ENCODE measurements at regions not wholly inside any gene's neighbourhood (a gene's known extent, or its start where the extent isn't known, plus 50 kb on each side); places are given as distances from the start of the nearest gene placed in this dataset.

GRCh38 chr10:118173296-118173695 is 126.6 kb upstream of the RAB11FIP2 start:
- DNase-seq = no peak

- no peak for DNase-seq
These were observed 125.1 kb upstream of the RAB11FIP2 start for GRCh38 chr10:118171861-118172260.

GRCh38 chr10:118167056-118167700 is 120.4 kb upstream of the RAB11FIP2 start:
- no peak for DNase-seq

GRCh38 chr10:118163217-118163616 is 116.5 kb upstream of the RAB11FIP2 start:
- DNase-seq = no peak

GRCh38 chr10:118161461-118162246 is 114.9 kb upstream of the RAB11FIP2 start:
- DNase-seq = no peak

- no peak for DNase-seq
These were observed 106.5 kb upstream of the RAB11FIP2 start for GRCh38 chr10:118153287-118153686.

- DNase-seq = no peak
These were observed 104.7 kb upstream of the RAB11FIP2 start for GRCh38 chr10:118151461-118151860.

GRCh38 chr10:118148247-118148646 is 101.5 kb upstream of the RAB11FIP2 start:
- no peak for DNase-seq

- no peak for DNase-seq
These were observed 98.5 kb upstream of the RAB11FIP2 start for GRCh38 chr10:118145256-118145655.

GRCh38 chr10:118141471-118141870 is 94.7 kb upstream of the RAB11FIP2 start:
- DNase-seq = no peak

GRCh38 chr10:118139321-118139720 is 92.6 kb upstream of the RAB11FIP2 start:
- DNase-seq = no peak

- no peak for DNase-seq
These were observed 81.9 kb upstream of the RAB11FIP2 start for GRCh38 chr10:118128675-118129074.

- no peak for DNase-seq
These were observed 72.0 kb upstream of the RAB11FIP2 start for GRCh38 chr10:118118716-118119115.

GRCh38 chr10:118116715-118117449 is 70.1 kb upstream of the RAB11FIP2 start:
- no peak for DNase-seq

GRCh38 chr10:118116362-118116714 is 69.6 kb upstream of the RAB11FIP2 start:
- no peak for DNase-seq

GRCh38 chr10:118115701-118116100 is 69.0 kb upstream of the RAB11FIP2 start:
- no peak for DNase-seq

- DNase-seq = no peak
These were observed 68.3 kb upstream of the RAB11FIP2 start for GRCh38 chr10:118114992-118115391.

- DNase-seq = no peak
These were observed 65.9 kb upstream of the RAB11FIP2 start for GRCh38 chr10:118112543-118113125.

- no peak for DNase-seq
These were observed 64.0 kb upstream of the RAB11FIP2 start for GRCh38 chr10:118110750-118111149.

GRCh38 chr10:118108194-118109026 is 61.7 kb upstream of the RAB11FIP2 start:
- no peak for DNase-seq

- DNase-seq = no peak
These were observed 60.8 kb upstream of the RAB11FIP2 start for GRCh38 chr10:118107541-118107940.

- no peak for DNase-seq
These were observed 60.3 kb upstream of the RAB11FIP2 start for GRCh38 chr10:118107040-118107439.

GRCh38 chr10:118106426-118106825 is 59.7 kb upstream of the RAB11FIP2 start:
- DNase-seq = peak; percentile 6

Measured in CD4-positive, alpha-beta T cell treated with Interleukin-12 subunit alpha and Interleukin-12 subunit beta, for 1 hour (primary cell).